Ovary (tissue), 3 donors: ENCODE measurements at regions not wholly inside any gene's neighbourhood (a gene's known extent, or its start where the extent isn't known, plus 50 kb on each side); places are given as distances from the start of the nearest gene placed in this dataset.

Source experiments
- EP300 ChIP-seq: sonication (generic); formaldehyde crosslinking; IDR thresholded peaks from one replicate; pipeline ENCODE4 v1.6.1; 2017; ENCODE audit warnings: antibody characterized with exemption
- POLR2A ChIP-seq: fragments of 450-650 bp; IDR thresholded peaks from one replicate; pipeline ENCODE4 v1.6.1; 2017; ENCODE audit warnings: antibody characterized with exemption, mild to moderate bottlenecking, moderate library complexity
- TF ChIP-seq, protein P1 (sequence below), 3 donors: fragments of 450-650 bp in 2 of 3; fragments of 200-600 bp in 1 of 3; IDR thresholded peaks; one replicate each; pipeline versions ENCODE4 v1.5.1 to v1.8.0; 2016 to 2022; ENCODE audit warnings: antibody characterized with exemption in 3 of 3, mild to moderate bottlenecking in 1 of 3
- donor health status: DM: no; HTN: no; CAD: no.

DNA sequence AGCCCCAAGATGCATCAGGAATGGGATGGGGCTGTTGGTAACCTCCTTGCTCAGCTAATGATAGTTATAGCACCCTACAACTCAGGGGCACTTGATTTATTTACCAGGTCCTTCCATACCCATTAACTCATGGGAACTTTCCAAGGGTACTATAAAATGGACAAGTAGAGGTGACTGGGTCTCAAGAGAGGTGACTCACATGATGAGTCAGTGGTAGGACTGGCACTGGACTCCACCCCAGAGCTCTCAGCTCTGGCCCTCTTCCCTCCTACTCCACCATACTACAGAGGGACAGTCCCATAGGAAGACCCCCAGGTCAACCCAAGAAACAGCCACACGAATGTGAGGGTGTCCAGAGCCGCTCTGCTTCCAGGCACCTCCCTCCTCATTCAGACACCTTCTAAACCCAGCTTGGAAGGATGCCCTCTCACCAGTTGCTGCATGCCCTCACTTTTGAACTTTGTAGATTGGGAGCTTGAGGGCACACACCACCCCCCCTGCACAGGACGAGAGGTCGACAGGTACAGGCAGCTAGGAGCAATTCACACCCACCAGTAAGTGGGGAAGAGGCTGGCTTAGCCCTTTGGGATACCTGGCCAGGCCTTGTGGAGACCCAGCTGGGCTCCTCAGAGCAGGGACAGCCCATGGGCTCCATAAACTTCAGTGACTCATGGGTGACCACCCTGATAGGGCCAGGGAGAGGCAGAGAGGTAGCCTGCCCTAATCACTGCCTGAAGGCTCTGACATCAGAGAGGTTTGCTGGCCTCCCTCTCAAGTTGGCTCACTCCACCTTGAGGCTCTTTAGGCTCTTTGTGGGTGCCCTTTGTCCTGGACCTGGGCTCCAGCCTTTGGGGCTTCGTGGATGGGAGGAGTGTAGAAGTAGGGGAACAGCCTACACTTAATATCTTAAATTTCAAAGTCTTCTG, 81.6 kb upstream of the MLN start:
- TF ChIP-seq EP300: no peak
- no peak for TF ChIP-seq POLR2A
- TF ChIP-seq, protein P1, sequence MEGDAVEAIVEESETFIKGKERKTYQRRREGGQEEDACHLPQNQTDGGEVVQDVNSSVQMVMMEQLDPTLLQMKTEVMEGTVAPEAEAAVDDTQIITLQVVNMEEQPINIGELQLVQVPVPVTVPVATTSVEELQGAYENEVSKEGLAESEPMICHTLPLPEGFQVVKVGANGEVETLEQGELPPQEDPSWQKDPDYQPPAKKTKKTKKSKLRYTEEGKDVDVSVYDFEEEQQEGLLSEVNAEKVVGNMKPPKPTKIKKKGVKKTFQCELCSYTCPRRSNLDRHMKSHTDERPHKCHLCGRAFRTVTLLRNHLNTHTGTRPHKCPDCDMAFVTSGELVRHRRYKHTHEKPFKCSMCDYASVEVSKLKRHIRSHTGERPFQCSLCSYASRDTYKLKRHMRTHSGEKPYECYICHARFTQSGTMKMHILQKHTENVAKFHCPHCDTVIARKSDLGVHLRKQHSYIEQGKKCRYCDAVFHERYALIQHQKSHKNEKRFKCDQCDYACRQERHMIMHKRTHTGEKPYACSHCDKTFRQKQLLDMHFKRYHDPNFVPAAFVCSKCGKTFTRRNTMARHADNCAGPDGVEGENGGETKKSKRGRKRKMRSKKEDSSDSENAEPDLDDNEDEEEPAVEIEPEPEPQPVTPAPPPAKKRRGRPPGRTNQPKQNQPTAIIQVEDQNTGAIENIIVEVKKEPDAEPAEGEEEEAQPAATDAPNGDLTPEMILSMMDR (IDR thresholded peaks at IDR 0.05): no peak
